ENCODE measurements at regions not wholly inside any gene's neighbourhood (a gene's known extent, or its start where the extent isn't known, plus 50 kb on each side); places are given as distances from the start of the nearest gene placed in this dataset.
A peak's percentile ranks its signal among the peaks of the same experiment; 100 is the strongest.
"Not testable (repeated sequence)": the region's sequence is repeated elsewhere in the genome, so short reads cannot be mapped to it uniquely, and the experiment has no call there.

- H3K4me1 Mint-ChIP-seq, result peaks cover 29% of the 10 kb centered on the region
Measured at GRCh38 chr14:71560751-71561150, 371.5 kb upstream of the RGS6 start.

GRCh38 chr14:71563492-71564153 is 368.6 kb upstream of the RGS6 start:
- Mint-ChIP-seq H3K27me3 (no peaks in the 10 kb centered on the region), H3K27ac (no peak overlapping the region)

More at GRCh38 chr14:71560751-71561150, 371.5 kb upstream of the RGS6 start:
- Mint-ChIP-seq H3K4me3 (no peak overlapping the region), H3K27ac (peak overlapping the region; percentile 19), H3K27me3 (no peaks in the 10 kb centered on the region), H3K36me3 (ENCODE audit: low read depth) (peaks cover 2% of the 10 kb centered on the region)
- H3K9me3 ChIP-seq (ENCODE audit: control insufficient read depth, low read length, poor library complexity, severe bottlenecking), result no peaks in the 10 kb centered on the region
- DNase-seq, result no peak
- ATAC-seq, result no peak

GRCh38 chr14:71566276-71566675 is 366.0 kb upstream of the RGS6 start:
- Mint-ChIP-seq H3K4me3 (peak overlapping the region; percentile 58), H3K4me1 (peaks cover 18% of the 10 kb centered on the region), H3K27me3 (no peaks in the 10 kb centered on the region), H3K27ac (peak overlapping the region; percentile 83), H3K36me3 (ENCODE audit: low read depth) (peaks cover 2% of the 10 kb centered on the region)
- H3K9me3 ChIP-seq (ENCODE audit: control insufficient read depth, low read length, poor library complexity, severe bottlenecking), result no peaks in the 10 kb centered on the region
- peak; percentile 41 for ATAC-seq
- DNase-seq, result no peak

More at GRCh38 chr14:71563492-71564153, 368.6 kb upstream of the RGS6 start:
- no peak for DNase-seq
- Mint-ChIP-seq H3K4me3 (no peak overlapping the region), H3K36me3 (ENCODE audit: low read depth) (peaks cover 2% of the 10 kb centered on the region), H3K4me1 (peaks cover 17% of the 10 kb centered on the region)
- ATAC-seq, result no peak
- H3K9me3 ChIP-seq (ENCODE audit: control insufficient read depth, low read length, poor library complexity, severe bottlenecking), result no peaks in the 10 kb centered on the region

GRCh38 chr14:71567499-71568133 is 364.6 kb upstream of the RGS6 start:
- H3K27me3 Mint-ChIP-seq; ATAC-seq; H3K36me3 Mint-ChIP-seq (ENCODE audit: low read depth); DNase-seq; H3K4me3 Mint-ChIP-seq; H3K9me3 ChIP-seq (ENCODE audit: control insufficient read depth, low read length, poor library complexity, severe bottlenecking); H3K27ac Mint-ChIP-seq: not testable (repeated sequence)
- peaks cover 24% of the 10 kb centered on the region for H3K4me1 Mint-ChIP-seq

GRCh38 chr14:71574976-71575375 is 357.3 kb upstream of the RGS6 start:
- Mint-ChIP-seq H3K27ac (peak overlapping the region; percentile 43), H3K27me3 (no peaks in the 10 kb centered on the region), H3K4me3 (peak overlapping the region; percentile 45), H3K36me3 (ENCODE audit: low read depth) (peaks cover 2% of the 10 kb centered on the region), H3K4me1 (peaks cover 34% of the 10 kb centered on the region)
- DNase-seq (no peak), ATAC-seq (no peak)
- no peaks in the 10 kb centered on the region for H3K9me3 ChIP-seq (ENCODE audit: control insufficient read depth, low read length, poor library complexity, severe bottlenecking)

- H3K36me3 Mint-ChIP-seq (ENCODE audit: low read depth), result peaks cover 2% of the 10 kb centered on the region
- DNase-seq (no peak), ATAC-seq (no peak)
- H3K27ac Mint-ChIP-seq, result no peak overlapping the region
- no peak overlapping the region for H3K4me3 Mint-ChIP-seq
- no peaks in the 10 kb centered on the region for H3K27me3 Mint-ChIP-seq
- peaks cover 32% of the 10 kb centered on the region for H3K4me1 Mint-ChIP-seq
- no peaks in the 10 kb centered on the region for H3K9me3 ChIP-seq (ENCODE audit: control insufficient read depth, low read length, poor library complexity, severe bottlenecking)
Measured at GRCh38 chr14:71576472-71576871, 355.8 kb upstream of the RGS6 start.

- no peak overlapping the region for H3K4me3 Mint-ChIP-seq
Measured at GRCh38 chr14:71579331-71579730, 352.9 kb upstream of the RGS6 start.

GRCh38 chr14:71582705-71583104 is 349.5 kb upstream of the RGS6 start:
- peaks cover 17% of the 10 kb centered on the region for H3K4me1 Mint-ChIP-seq
- no peak for DNase-seq
- no peaks in the 10 kb centered on the region for H3K9me3 ChIP-seq (ENCODE audit: control insufficient read depth, low read length, poor library complexity, severe bottlenecking)
- no peak overlapping the region for H3K27ac Mint-ChIP-seq
- no peaks in the 10 kb centered on the region for H3K27me3 Mint-ChIP-seq
- peaks cover 6% of the 10 kb centered on the region for H3K36me3 Mint-ChIP-seq (ENCODE audit: low read depth)
- no peak overlapping the region for H3K4me3 Mint-ChIP-seq
- ATAC-seq, result no peak

More at GRCh38 chr14:71579331-71579730, 352.9 kb upstream of the RGS6 start:
- DNase-seq, result no peak
- ATAC-seq, result no peak
- Mint-ChIP-seq H3K36me3 (ENCODE audit: low read depth) (peaks cover 5% of the 10 kb centered on the region), H3K4me1 (peaks cover 19% of the 10 kb centered on the region), H3K27ac (no peak overlapping the region), H3K27me3 (no peaks in the 10 kb centered on the region)
- H3K9me3 ChIP-seq (ENCODE audit: control insufficient read depth, low read length, poor library complexity, severe bottlenecking), result no peaks in the 10 kb centered on the region

- Mint-ChIP-seq H3K27me3 (no peaks in the 10 kb centered on the region), H3K4me1 (peaks cover 16% of the 10 kb centered on the region), H3K4me3 (no peak overlapping the region), H3K36me3 (ENCODE audit: low read depth) (peaks cover 6% of the 10 kb centered on the region), H3K27ac (no peak overlapping the region)
- DNase-seq (no peak), ATAC-seq (no peak)
- H3K9me3 ChIP-seq (ENCODE audit: control insufficient read depth, low read length, poor library complexity, severe bottlenecking), result no peaks in the 10 kb centered on the region
Measured at GRCh38 chr14:71583194-71583593, 349.0 kb upstream of the RGS6 start.

GRCh38 chr14:71583705-71584104 is 348.5 kb upstream of the RGS6 start:
- ATAC-seq (no peak), DNase-seq (no peak)
- Mint-ChIP-seq H3K27me3 (no peaks in the 10 kb centered on the region), H3K4me3 (no peak overlapping the region), H3K27ac (no peak overlapping the region), H3K36me3 (ENCODE audit: low read depth) (peaks cover 4% of the 10 kb centered on the region), H3K4me1 (peaks cover 11% of the 10 kb centered on the region)
- no peaks in the 10 kb centered on the region for H3K9me3 ChIP-seq (ENCODE audit: control insufficient read depth, low read length, poor library complexity, severe bottlenecking)

- ATAC-seq, result no peak
- DNase-seq, result no peak
- Mint-ChIP-seq H3K36me3 (ENCODE audit: low read depth) (peaks cover 4% of the 10 kb centered on the region), H3K4me3 (no peak overlapping the region), H3K27me3 (no peaks in the 10 kb centered on the region), H3K4me1 (peaks cover 11% of the 10 kb centered on the region), H3K27ac (peak overlapping the region; percentile 63)
- H3K9me3 ChIP-seq (ENCODE audit: control insufficient read depth, low read length, poor library complexity, severe bottlenecking), result no peaks in the 10 kb centered on the region
Measured at GRCh38 chr14:71585361-71585760, 346.9 kb upstream of the RGS6 start.

- ATAC-seq, result no peak
- Mint-ChIP-seq H3K4me3 (peak overlapping the region; percentile 12), H3K36me3 (ENCODE audit: low read depth) (peaks cover 4% of the 10 kb centered on the region), H3K4me1 (peaks cover 11% of the 10 kb centered on the region), H3K27me3 (no peaks in the 10 kb centered on the region), H3K27ac (no peak overlapping the region)
- DNase-seq, result no peak
- no peaks in the 10 kb centered on the region for H3K9me3 ChIP-seq (ENCODE audit: control insufficient read depth, low read length, poor library complexity, severe bottlenecking)
Measured at GRCh38 chr14:71586131-71586897, 345.9 kb upstream of the RGS6 start.

GRCh38 chr14:71588028-71588427 is 344.2 kb upstream of the RGS6 start:
- Mint-ChIP-seq H3K4me1 (peaks cover 15% of the 10 kb centered on the region), H3K36me3 (ENCODE audit: low read depth) (peaks cover 4% of the 10 kb centered on the region), H3K4me3 (no peak overlapping the region), H3K27me3 (no peaks in the 10 kb centered on the region), H3K27ac (no peak overlapping the region)
- DNase-seq, result no peak
- ATAC-seq, result no peak
- H3K9me3 ChIP-seq (ENCODE audit: control insufficient read depth, low read length, poor library complexity, severe bottlenecking), result no peaks in the 10 kb centered on the region
